Heart left ventricle (tissue), 13 donors: ENCODE measurements at regions not wholly inside any gene's neighbourhood (a gene's known extent, or its start where the extent isn't known, plus 50 kb on each side); places are given as distances from the start of the nearest gene placed in this dataset.

Source experiments
- CTCF ChIP-seq, 12 donors: fragments of 200-600 bp; sonication (generic) in 4 of 12; IDR thresholded peaks; one replicate each; pipeline versions ENCODE4 v1.5.0 to v1.8.0; 2018 to 2022; ENCODE audit warnings: antibody characterized with exemption in 12 of 12, mild to moderate bottlenecking in 5 of 12
- POLR2A ChIP-seq, 2 donors: fragments of 450-650 bp; IDR thresholded peaks; one replicate each; pipeline ENCODE4 v1.6.1; 2017; ENCODE audit warnings: antibody characterized with exemption in 2 of 2, mild to moderate bottlenecking in 2 of 2, moderate library complexity in 2 of 2
- donor health status: ischemic (EF 13 %, LVEDD 7.1; RV severe dilation, severe dysfunction).
- donor health status: DM: no; HTN: yes; CAD: no.
- donor health status: DM: no; HTN: no; CAD: no.
- donor health status: ischemic (EF 25% LVEDD 6.9; RV normal size, moderate dysfunction).
- donor health status: ischemic (EF 25% LVEDD 5.7; RV mildly dilated, moderate dysfunction).
- donor health status: ischemic (EF 35%, LVEDD 5.7; RV mildly dilated, moderate dysfunction).
- donor health status: nonischemic (EF 11% LVEDD 7.7; RV severe dilation, severe dysfunction).
- donor health status: DM: yes; HTN: yes; CAD: no.
- donor health status: PGD.
- donor health status: ischemic (EF 29% LVEDD 5.4; RV normal size, mild dysfunction).
- donor health status: nonischemic (EF 23%, LVEDD 6.1; RV moderate dilation, normal function).

GRCh38 chr3:117228466-117228865 is 518.9 kb downstream of the TUSC7 start:
- TF ChIP-seq POLR2A (IDR thresholded peaks at IDR 0.05) (no peak), CTCF (IDR thresholded peaks at IDR 0.05) (no peak)
